ENCODE measurements at regions not wholly inside any gene's neighbourhood (a gene's known extent, or its start where the extent isn't known, plus 50 kb on each side); places are given as distances from the start of the nearest gene placed in this dataset.

- TF ChIP-seq POLR2A (IDR thresholded peaks at IDR 0.05; ENCODE audit: insufficient read depth in 1 of 2, low read depth in 2 of 2, low read length in 2 of 2) (no peak), EHMT2 (IDR thresholded peaks at IDR 0.05; ENCODE audit: borderline replicate concordance, low read depth, low read length) (no peak), ZNF44 (CRISPR knock-in tag; IDR thresholded peaks at IDR 0.05) (no peak), CHD4 (IDR thresholded peaks at IDR 0.05; ENCODE audit: borderline replicate concordance, low read length) (no peak), CCAR2 (optimal IDR thresholded peaks at IDR 0.05; ENCODE audit: low read depth, low read length) (no peak), ONECUT2 (CRISPR knock-in tag; IDR thresholded peaks at IDR 0.05) (no peak)
Measured at GRCh38 chr2:194723446-194723845, 933.6 kb upstream of the SLC39A10 start.
